NCI-H1048 (cell line): ENCODE measurements at regions not wholly inside any gene's neighbourhood (a gene's known extent, or its start where the extent isn't known, plus 50 kb on each side); places are given as distances from the start of the nearest gene placed in this dataset.

Experiments
- DNase-seq: peaks from one replicate; lab custom pipeline; 2025; lab: John Stamatoyannopoulos, UW

GRCh38 chr17:52233632-52234031 lies 75.1 kb upstream of the CA10 start:
- DNase-seq = no peak

- DNase-seq = no peak
Observed at GRCh38 chr17:52233176-52233575, 74.7 kb upstream of the CA10 start.

GRCh38 chr17:52228823-52229222 lies 70.3 kb upstream of the CA10 start:
- DNase-seq = no peak

GRCh38 chr17:52227926-52228325 lies 69.4 kb upstream of the CA10 start:
- DNase-seq = no peak

- DNase-seq = no peak
Observed at GRCh38 chr17:52213451-52213850, 54.9 kb upstream of the CA10 start.

- no peak for DNase-seq
Observed at GRCh38 chr17:52212851-52213250, 54.3 kb upstream of the CA10 start.

- DNase-seq = no peak
Observed at GRCh38 chr17:52209507-52209906, 51.0 kb upstream of the CA10 start.
